ENCODE measurements at regions not wholly inside any gene's neighbourhood (a gene's known extent, or its start where the extent isn't known, plus 50 kb on each side); places are given as distances from the start of the nearest gene placed in this dataset.

GRCh38 chr3:72548461-72548860 lies 299.8 kb downstream of the SHQ1 start:
- H3K9me2 ChIP-seq (replicated peaks; ENCODE audit: insufficient read depth, low read length), result no peaks in the 10 kb centered on the region
- no peak overlapping the region for H3K4me2 ChIP-seq (ENCODE audit: low read depth, low read length)
- DNase-seq, result no peak
- no peak overlapping the region for H3K4me3 ChIP-seq (ENCODE audit: low read length)
- H2AFZ ChIP-seq (ENCODE audit: low read length), result no peak overlapping the region
- H3K27ac ChIP-seq (ENCODE audit: low read length), result no peak overlapping the region
- no peaks in the 10 kb centered on the region for H3K36me3 ChIP-seq (replicated peaks; ENCODE audit: insufficient read depth, low read length)
- H3K4me1 ChIP-seq (ENCODE audit: low read length), result no peaks in the 10 kb centered on the region
- no peaks in the 10 kb centered on the region for H3F3A ChIP-seq (ENCODE audit: insufficient read depth, low read length)
- H3K9ac ChIP-seq (ENCODE audit: low read length), result no peak overlapping the region
- TF ChIP-seq EZH2phosphoT487 (IDR thresholded peaks at IDR 0.05; ENCODE audit: low read length) (no peak), CTCF (IDR thresholded peaks at IDR 0.05; ENCODE audit: low read length) (no peak), EZH2 (optimal IDR thresholded peaks at IDR 0.05; ENCODE audit: low read depth, low read length) (no peak)
- H3K9me3 ChIP-seq (replicated peaks; ENCODE audit: insufficient read depth, low read length), result no peaks in the 10 kb centered on the region
- H4K20me1 ChIP-seq (ENCODE audit: insufficient read depth, low read length), result no peaks in the 10 kb centered on the region
- H3K27me3 ChIP-seq (replicated peaks; ENCODE audit: insufficient read depth, low read length), result no peaks in the 10 kb centered on the region
- H3K79me2 ChIP-seq (ENCODE audit: low read length), result no peaks in the 10 kb centered on the region

- no peak overlapping the region for H3K27ac ChIP-seq (ENCODE audit: low read length)
- DNase-seq, result no peak
Measured at GRCh38 chr3:72547183-72547582, 301.1 kb downstream of the SHQ1 start.

GRCh38 chr3:72544239-72544638 lies 304.0 kb downstream of the SHQ1 start:
- Histone ChIP-seq H3F3A (ENCODE audit: insufficient read depth, low read length) (no peaks in the 10 kb centered on the region), H3K36me3 (replicated peaks; ENCODE audit: insufficient read depth, low read length) (no peaks in the 10 kb centered on the region), H3K9ac (ENCODE audit: low read length) (no peak overlapping the region), H3K4me1 (ENCODE audit: low read length) (no peaks in the 10 kb centered on the region), H3K4me2 (ENCODE audit: low read depth, low read length) (no peak overlapping the region), H3K9me2 (replicated peaks; ENCODE audit: insufficient read depth, low read length) (no peaks in the 10 kb centered on the region), H3K9me3 (replicated peaks; ENCODE audit: insufficient read depth, low read length) (no peaks in the 10 kb centered on the region), H3K79me2 (ENCODE audit: low read length) (no peaks in the 10 kb centered on the region), H3K27me3 (replicated peaks; ENCODE audit: insufficient read depth, low read length) (no peaks in the 10 kb centered on the region), H3K27ac (ENCODE audit: low read length) (no peak overlapping the region), H4K20me1 (ENCODE audit: insufficient read depth, low read length) (no peaks in the 10 kb centered on the region), H3K4me3 (ENCODE audit: low read length) (no peak overlapping the region), H2AFZ (ENCODE audit: low read length) (no peak overlapping the region)
- DNase-seq, result no peak
- TF ChIP-seq CTCF (IDR thresholded peaks at IDR 0.05; ENCODE audit: low read length), result no peak

More at GRCh38 chr3:72547183-72547582, 301.1 kb downstream of the SHQ1 start:
- no peak overlapping the region for H2AFZ ChIP-seq (ENCODE audit: low read length)
- H4K20me1 ChIP-seq (ENCODE audit: insufficient read depth, low read length), result no peaks in the 10 kb centered on the region
- no peak overlapping the region for H3K4me2 ChIP-seq (ENCODE audit: low read depth, low read length)
- TF ChIP-seq EZH2phosphoT487 (IDR thresholded peaks at IDR 0.05; ENCODE audit: low read length) (no peak), EZH2 (optimal IDR thresholded peaks at IDR 0.05; ENCODE audit: low read depth, low read length) (no peak), CTCF (IDR thresholded peaks at IDR 0.05; ENCODE audit: low read length) (no peak)
- H3K4me3 ChIP-seq (ENCODE audit: low read length), result no peak overlapping the region
- H3K36me3 ChIP-seq (replicated peaks; ENCODE audit: insufficient read depth, low read length), result no peaks in the 10 kb centered on the region
- H3K4me1 ChIP-seq (ENCODE audit: low read length), result no peaks in the 10 kb centered on the region
- H3K9ac ChIP-seq (ENCODE audit: low read length), result no peak overlapping the region
- no peaks in the 10 kb centered on the region for H3K27me3 ChIP-seq (replicated peaks; ENCODE audit: insufficient read depth, low read length)
- H3K79me2 ChIP-seq (ENCODE audit: low read length), result no peaks in the 10 kb centered on the region
- no peaks in the 10 kb centered on the region for H3K9me3 ChIP-seq (replicated peaks; ENCODE audit: insufficient read depth, low read length)
- no peaks in the 10 kb centered on the region for H3K9me2 ChIP-seq (replicated peaks; ENCODE audit: insufficient read depth, low read length)
- no peaks in the 10 kb centered on the region for H3F3A ChIP-seq (ENCODE audit: insufficient read depth, low read length)
